GM10266 (cell line): ENCODE measurements at regions not wholly inside any gene's neighbourhood (a gene's known extent, or its start where the extent isn't known, plus 50 kb on each side); places are given as distances from the start of the nearest gene placed in this dataset.

Experiments
- DNase-seq: peaks from one replicate; pipeline ENCODE4 v3.0.0; 2012; ENCODE audit errors: extremely low spot score
- CTCF ChIP-seq: IDR thresholded peaks from 2 replicates; pipeline ENCODE4 v1.5.1; 2012; ENCODE audit warnings: mild to moderate bottlenecking, low read depth; ENCODE audit not compliant: control insufficient read depth, insufficient read depth; ENCODE audit errors: missing control alignments

GRCh38 chr1:24984300-24984699 lies 54.2 kb upstream of the RUNX3 start:
- no peak for DNase-seq
- no peak for TF ChIP-seq CTCF

GRCh38 chr1:24983006-24983680 lies 53.1 kb upstream of the RUNX3 start:
- no peak for DNase-seq
- TF ChIP-seq CTCF: no peak

GRCh38 chr1:24981631-24982005 lies 51.5 kb upstream of the RUNX3 start:
- no peak for TF ChIP-seq CTCF
- DNase-seq: no peak

GRCh38 chr1:24980836-24981630 lies 51.0 kb upstream of the RUNX3 start:
- no peak for DNase-seq
- TF ChIP-seq CTCF: no peak
